ENCODE measurements at regions not wholly inside any gene's neighbourhood (a gene's known extent, or its start where the extent isn't known, plus 50 kb on each side); places are given as distances from the start of the nearest gene placed in this dataset.

DNA sequence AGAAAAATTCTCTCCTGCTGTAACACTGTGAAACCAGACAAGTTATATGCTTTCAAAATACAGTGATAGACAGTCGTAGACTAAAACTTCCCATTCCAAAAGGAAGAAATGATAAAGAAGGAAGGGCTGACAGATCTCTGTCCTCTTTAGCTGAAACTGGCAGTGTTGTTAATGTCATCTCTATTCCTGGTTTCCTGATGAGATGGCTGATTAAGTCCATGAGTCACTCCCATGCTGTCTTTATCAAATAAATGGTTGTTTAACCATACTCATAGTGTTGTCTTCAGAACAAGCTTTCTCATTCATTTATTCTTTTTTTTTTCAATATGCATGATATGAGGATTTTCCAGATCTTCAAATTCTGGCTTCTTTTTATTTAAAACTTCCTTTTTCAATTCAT is 952.2 kb upstream of the WWC1 start:
- FAIRE-seq: no peak
- CTCF ChIA-PET: no interaction called here
- intact Hi-C loops (cut with micrococcal nuclease): no loop called here

GRCh38 chr5:167346461-167346860 is 945.0 kb upstream of the WWC1 start:
- no peak for DNase-seq (ENCODE audit: low read depth, low spot score)
- CTCF ChIA-PET: no interaction called here
- H3K36me3 ChIP-seq (ENCODE audit: control insufficient read depth in 2 of 2, extremely low read depth in 1 of 2, insufficient read depth in 2 of 2, low read length in 2 of 2): no peaks in the 10 kb centered on the region

More for the DNA sequence above, 952.2 kb upstream of the WWC1 start:
- H3K79me2 ChIP-seq (ENCODE audit: control insufficient read depth, insufficient read depth, low read length): no peaks in the 10 kb centered on the region
- no peaks in the 10 kb centered on the region for H3K9me3 ChIP-seq (replicated peaks; ENCODE audit: control insufficient read depth, insufficient read depth, low read length)
- BruUV-seq (replicated peaks): no TSS peak
- no peak overlapping the region for H3K4me3 ChIP-seq (replicated peaks in 1 of 3; ENCODE audit: insufficient read depth in 1 of 3, low read depth in 1 of 3, low read length in 3 of 3)
- TF ChIP-seq, protein P1, sequence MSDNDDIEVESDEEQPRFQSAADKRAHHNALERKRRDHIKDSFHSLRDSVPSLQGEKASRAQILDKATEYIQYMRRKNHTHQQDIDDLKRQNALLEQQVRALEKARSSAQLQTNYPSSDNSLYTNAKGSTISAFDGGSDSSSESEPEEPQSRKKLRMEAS (IDR thresholded peaks at IDR 0.05; ENCODE audit: insufficient read depth, insufficient read length): no peak
- TF ChIP-seq CTCF (IDR thresholded peaks at IDR 0.05; ENCODE audit: extremely low read depth in 1 of 2, insufficient read depth in 1 of 2, low read depth in 1 of 2, low read length in 2 of 2): no peak
- no peaks in the 10 kb centered on the region for H3K4me1 ChIP-seq (ENCODE audit: control insufficient read depth, extremely low read depth, insufficient read depth, low read length)
- H2AFZ ChIP-seq (ENCODE audit: low read depth, low read length): no peak overlapping the region
- no peak overlapping the region for H3K27ac ChIP-seq (ENCODE audit: insufficient read depth, low read depth, low read length)
- DNase-seq (ENCODE audit: low read depth, low spot score): no peak
- H3K9ac ChIP-seq (replicated peaks; ENCODE audit: extremely low read depth, insufficient read depth, low read length): no peak overlapping the region
- dilution Hi-C loops (cut with MboI; ENCODE audit: extremely low pct_ligation_motif_present, low sequenced_read_pairs): no loop called here
- no peaks in the 10 kb centered on the region for H3K27me3 ChIP-seq (ENCODE audit: control insufficient read depth in 2 of 2, insufficient read depth in 2 of 2, low read length in 2 of 2)
- no peaks in the 10 kb centered on the region for H3K9me1 ChIP-seq (replicated peaks; ENCODE audit: control insufficient read depth, extremely low read depth, insufficient read depth, low read length)
- H4K20me1 ChIP-seq (replicated peaks; ENCODE audit: control insufficient read depth, extremely low read depth, insufficient read depth, low read length): no peaks in the 10 kb centered on the region
- POLR2A ChIA-PET: no interaction called here
- no peak overlapping the region for H3K4me2 ChIP-seq (ENCODE audit: insufficient read depth, low read length)
- no peaks in the 10 kb centered on the region for H3K36me3 ChIP-seq (ENCODE audit: control insufficient read depth in 2 of 2, extremely low read depth in 1 of 2, insufficient read depth in 2 of 2, low read length in 2 of 2)

More at GRCh38 chr5:167346461-167346860, 945.0 kb upstream of the WWC1 start:
- no peak for FAIRE-seq
- Histone ChIP-seq H3K27me3 (ENCODE audit: control insufficient read depth in 2 of 2, insufficient read depth in 2 of 2, low read length in 2 of 2) (no peaks in the 10 kb centered on the region), H3K4me2 (ENCODE audit: insufficient read depth, low read length) (no peak overlapping the region), H3K27ac (ENCODE audit: insufficient read depth, low read depth, low read length) (no peak overlapping the region), H3K4me1 (ENCODE audit: control insufficient read depth, extremely low read depth, insufficient read depth, low read length) (no peaks in the 10 kb centered on the region), H3K79me2 (ENCODE audit: control insufficient read depth, insufficient read depth, low read length) (no peaks in the 10 kb centered on the region), H3K9me1 (replicated peaks; ENCODE audit: control insufficient read depth, extremely low read depth, insufficient read depth, low read length) (no peaks in the 10 kb centered on the region), H4K20me1 (replicated peaks; ENCODE audit: control insufficient read depth, extremely low read depth, insufficient read depth, low read length) (no peaks in the 10 kb centered on the region), H3K9me3 (replicated peaks; ENCODE audit: control insufficient read depth, insufficient read depth, low read length) (no peaks in the 10 kb centered on the region), H3K4me3 (replicated peaks in 1 of 3; ENCODE audit: insufficient read depth in 1 of 3, low read depth in 1 of 3, low read length in 3 of 3) (no peak overlapping the region), H2AFZ (ENCODE audit: low read depth, low read length) (no peak overlapping the region), H3K9ac (replicated peaks; ENCODE audit: extremely low read depth, insufficient read depth, low read length) (no peak overlapping the region)
- no peak for TF ChIP-seq GATA2 (IDR thresholded peaks at IDR 0.05; ENCODE audit: insufficient read depth, insufficient read length, low read depth, low read length)
- TF ChIP-seq EZH2 (IDR thresholded peaks at IDR 0.05; ENCODE audit: borderline replicate concordance, low read depth, low read length, severe bottlenecking): no peak
- TF ChIP-seq FOS (IDR thresholded peaks at IDR 0.05; ENCODE audit: borderline replicate concordance, insufficient read depth, low read length): no peak
- TF ChIP-seq CTCF (IDR thresholded peaks at IDR 0.05; ENCODE audit: extremely low read depth in 1 of 2, insufficient read depth in 1 of 2, low read depth in 1 of 2, low read length in 2 of 2): no peak
- no peak for TF ChIP-seq POLR2A (IDR thresholded peaks at IDR 0.05; ENCODE audit: low read depth, low read length)
- TF ChIP-seq POLR2AphosphoS5 (IDR thresholded peaks at IDR 0.05; ENCODE audit: insufficient read depth, low read depth, low read length): no peak
- no peak for TF ChIP-seq MYC (IDR thresholded peaks at IDR 0.05; ENCODE audit: low read depth, low read length)
- no TSS peak for BruUV-seq (replicated peaks)
- POLR2A ChIA-PET: no interaction called here
- intact Hi-C loops (cut with micrococcal nuclease): no loop called here
- dilution Hi-C loops (cut with MboI; ENCODE audit: extremely low pct_ligation_motif_present, low sequenced_read_pairs): no loop called here

Measured in endothelial cell of umbilical vein (primary cell).